GM12891 (cell line): ENCODE measurements at regions not wholly inside any gene's neighbourhood (a gene's known extent, or its start where the extent isn't known, plus 50 kb on each side); places are given as distances from the start of the nearest gene placed in this dataset.

Experiments
- PAX5 ChIP-seq: IDR thresholded peaks from 2 replicates; pipeline ENCODE4 v1.6.1; 2011; ENCODE audit warnings: low read length, moderate library complexity, mild to moderate bottlenecking; ENCODE audit not compliant: insufficient read depth, severe bottlenecking
- POLR2A ChIP-seq: IDR thresholded peaks from 2 replicates; pipeline ENCODE4 v1.6.1; 2011; ENCODE audit warnings: low read depth, low read length, control low read depth
- POLR2AphosphoS5 ChIP-seq: IDR thresholded peaks from 2 replicates; pipeline ENCODE4 v1.6.1; 2011; ENCODE audit warnings: low read depth, low read length, control low read depth
- TAF1 ChIP-seq: IDR thresholded peaks from 2 replicates; pipeline ENCODE4 v1.6.1; 2011; ENCODE audit warnings: low read depth, low read length, control low read depth

DNA sequence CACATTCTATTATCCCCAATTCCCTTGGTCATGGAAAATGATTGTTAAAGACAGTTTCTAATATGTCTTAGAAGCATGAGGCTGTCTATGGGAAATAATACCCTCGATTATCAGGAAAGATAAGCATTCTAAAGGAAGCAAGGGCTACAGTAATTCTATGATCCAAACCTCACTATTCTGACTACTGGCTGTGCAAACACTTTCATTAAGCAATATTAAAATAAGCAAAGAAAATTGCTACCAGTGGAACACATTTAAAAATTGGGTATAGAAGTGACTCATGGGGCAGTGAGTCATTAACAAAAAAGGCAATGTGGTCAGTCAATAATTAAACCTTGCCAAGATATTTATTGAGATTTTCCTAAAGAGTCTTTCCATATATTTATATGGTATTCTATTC lies 1415.2 kb upstream of the TENM4 start:
- TF ChIP-seq POLR2A = no peak
- TF ChIP-seq POLR2AphosphoS5 = no peak
- no peak for TF ChIP-seq TAF1
- no peak for TF ChIP-seq PAX5
